Loucy (cell line): ENCODE measurements at regions not wholly inside any gene's neighbourhood (a gene's known extent, or its start where the extent isn't known, plus 50 kb on each side); places are given as distances from the start of the nearest gene placed in this dataset.

Experiments used
- EZH2phosphoT487 ChIP-seq: fragments of 200-600 bp; IDR thresholded peaks from 2 replicates; pipeline ENCODE4 v1.6.1; 2018; ENCODE audit warnings: antibody characterized with exemption, mild to moderate bottlenecking, moderate library complexity, borderline replicate concordance
- TF ChIP-seq, protein P1 (sequence below): fragments of 200-600 bp; sonication (generic); conservative IDR thresholded peaks from 2 replicates; pipeline ENCODE4 v1.5.1; 2014; ENCODE audit warnings: mild to moderate bottlenecking, antibody characterized with exemption, low read length

DNA sequence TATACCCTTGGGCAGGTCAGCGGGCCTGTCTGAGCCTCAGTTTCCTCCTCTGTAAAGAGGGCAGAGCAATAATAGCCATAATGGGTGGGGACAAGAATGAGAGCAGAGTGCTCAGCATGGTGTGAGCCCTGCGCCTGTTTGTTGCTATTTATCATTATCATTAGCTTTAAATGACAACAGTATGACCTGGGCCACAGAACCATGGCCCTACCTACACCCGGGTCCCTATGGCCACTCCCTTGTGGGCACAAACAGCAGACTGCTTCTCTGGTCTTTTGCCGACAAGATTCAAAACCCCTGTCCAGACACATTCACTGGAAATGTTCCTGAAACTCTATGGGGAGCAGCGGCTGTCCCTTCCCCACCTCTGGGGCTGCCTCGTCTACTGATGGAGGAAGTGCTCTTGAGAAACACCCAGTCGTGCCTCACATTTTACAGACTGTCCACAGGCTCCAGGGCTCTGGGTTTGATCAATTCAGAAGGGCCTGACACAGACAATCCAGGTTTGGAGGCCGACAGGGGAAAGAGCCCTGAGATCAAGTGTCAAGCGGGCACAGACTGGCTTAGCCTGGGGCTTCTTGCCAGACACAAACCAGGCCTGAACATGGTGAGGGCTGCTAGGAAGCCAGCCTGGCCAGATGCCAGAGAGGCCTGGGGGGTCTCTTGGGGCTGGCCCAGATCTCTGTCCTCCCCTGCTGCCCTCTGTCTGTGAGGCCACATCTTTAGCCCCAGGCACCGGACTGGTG is 112.5 kb upstream of the CD82 start:
- TF ChIP-seq, protein P1, sequence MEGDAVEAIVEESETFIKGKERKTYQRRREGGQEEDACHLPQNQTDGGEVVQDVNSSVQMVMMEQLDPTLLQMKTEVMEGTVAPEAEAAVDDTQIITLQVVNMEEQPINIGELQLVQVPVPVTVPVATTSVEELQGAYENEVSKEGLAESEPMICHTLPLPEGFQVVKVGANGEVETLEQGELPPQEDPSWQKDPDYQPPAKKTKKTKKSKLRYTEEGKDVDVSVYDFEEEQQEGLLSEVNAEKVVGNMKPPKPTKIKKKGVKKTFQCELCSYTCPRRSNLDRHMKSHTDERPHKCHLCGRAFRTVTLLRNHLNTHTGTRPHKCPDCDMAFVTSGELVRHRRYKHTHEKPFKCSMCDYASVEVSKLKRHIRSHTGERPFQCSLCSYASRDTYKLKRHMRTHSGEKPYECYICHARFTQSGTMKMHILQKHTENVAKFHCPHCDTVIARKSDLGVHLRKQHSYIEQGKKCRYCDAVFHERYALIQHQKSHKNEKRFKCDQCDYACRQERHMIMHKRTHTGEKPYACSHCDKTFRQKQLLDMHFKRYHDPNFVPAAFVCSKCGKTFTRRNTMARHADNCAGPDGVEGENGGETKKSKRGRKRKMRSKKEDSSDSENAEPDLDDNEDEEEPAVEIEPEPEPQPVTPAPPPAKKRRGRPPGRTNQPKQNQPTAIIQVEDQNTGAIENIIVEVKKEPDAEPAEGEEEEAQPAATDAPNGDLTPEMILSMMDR: no peak
- TF ChIP-seq EZH2phosphoT487: no peak
